GM21529 (cell line): ENCODE measurements at regions not wholly inside any gene's neighbourhood (a gene's known extent, or its start where the extent isn't known, plus 50 kb on each side); places are given as distances from the start of the nearest gene placed in this dataset.
"Not testable (repeated sequence)": the region's sequence is repeated elsewhere in the genome, so short reads cannot be mapped to it uniquely, and the experiment has no call there.

ENCODE experiments used
- ATAC-seq: cut with Tn5 transposase; IDR thresholded peaks from one replicate; pipeline ENCODE4 v1.9.1; 2021; ENCODE audit not compliant: unreplicated experiment

DNA sequence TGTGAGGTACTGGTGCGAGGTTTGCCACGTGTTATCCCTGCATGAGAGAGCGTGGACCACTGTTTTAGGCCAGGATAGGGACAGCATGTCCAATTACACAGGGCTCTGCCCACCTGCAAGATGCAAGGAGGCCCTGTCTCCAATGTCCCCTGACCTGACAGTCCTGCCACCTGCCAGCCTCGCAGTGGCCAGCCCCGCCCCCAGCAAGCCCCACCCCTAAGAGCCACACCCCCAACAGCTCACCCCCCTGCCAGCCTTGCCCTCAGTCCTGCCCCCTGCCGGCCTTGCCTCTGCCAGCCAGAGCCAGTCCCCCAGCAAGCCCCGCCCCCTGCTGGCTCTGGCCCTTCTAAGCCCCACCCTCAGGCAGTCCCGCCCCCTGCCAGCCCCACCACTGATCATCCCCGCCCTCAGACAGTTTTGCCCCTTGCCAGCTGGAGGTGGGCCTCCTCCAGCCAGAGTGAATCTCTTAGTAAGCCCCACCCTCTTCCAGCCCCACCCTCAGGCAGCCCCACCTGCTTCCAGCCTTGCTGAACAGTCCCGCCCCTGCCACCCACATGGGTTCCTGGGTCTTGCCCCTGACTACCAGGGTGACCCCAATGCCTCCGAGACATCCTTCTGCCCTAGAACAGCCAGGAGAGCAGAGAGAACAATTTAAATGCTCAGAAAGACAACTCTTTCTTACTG lies 62.3 kb upstream of the DPP6 start:
- not testable (repeated sequence) for ATAC-seq

DNA sequence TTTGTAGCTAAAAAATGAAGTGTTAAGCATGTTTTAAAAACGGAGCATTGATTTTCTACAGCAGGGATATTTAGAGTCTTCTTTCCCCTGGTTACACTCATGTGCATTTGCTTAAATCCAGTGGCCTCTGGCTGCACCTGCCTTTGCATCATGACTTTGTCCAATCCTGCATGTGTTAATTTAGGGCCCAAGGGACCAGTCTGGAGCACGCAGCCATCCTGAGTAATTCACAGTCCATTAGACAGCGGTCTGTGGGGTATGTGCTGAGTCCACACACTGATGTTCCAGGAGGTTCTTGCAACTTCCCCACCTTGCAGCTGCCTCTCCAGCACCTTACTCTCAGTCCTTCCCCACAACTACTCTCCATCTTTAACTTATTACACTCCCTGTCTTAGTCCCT lies 60.7 kb upstream of the DPP6 start:
- ATAC-seq = not testable (repeated sequence)

DNA sequence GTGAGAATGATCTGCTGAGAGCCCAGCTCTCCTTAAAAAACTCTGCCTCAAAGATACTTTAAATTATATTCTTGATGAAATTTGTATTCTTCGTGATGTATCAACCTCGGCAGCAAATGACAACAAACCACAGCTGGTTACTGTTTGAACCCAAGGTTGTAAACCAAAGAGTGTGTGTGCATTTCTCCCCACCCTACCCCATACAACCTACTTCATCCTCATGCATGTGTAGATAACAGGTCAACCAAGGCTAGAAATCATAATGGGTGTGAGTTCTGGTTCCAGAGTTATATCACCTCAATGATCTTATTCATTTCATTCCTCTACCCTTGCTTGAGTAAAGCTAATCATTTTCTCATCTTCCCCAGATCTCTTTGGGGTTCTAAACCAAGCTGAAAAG lies 58.8 kb upstream of the DPP6 start:
- not testable (repeated sequence) for ATAC-seq

DNA sequence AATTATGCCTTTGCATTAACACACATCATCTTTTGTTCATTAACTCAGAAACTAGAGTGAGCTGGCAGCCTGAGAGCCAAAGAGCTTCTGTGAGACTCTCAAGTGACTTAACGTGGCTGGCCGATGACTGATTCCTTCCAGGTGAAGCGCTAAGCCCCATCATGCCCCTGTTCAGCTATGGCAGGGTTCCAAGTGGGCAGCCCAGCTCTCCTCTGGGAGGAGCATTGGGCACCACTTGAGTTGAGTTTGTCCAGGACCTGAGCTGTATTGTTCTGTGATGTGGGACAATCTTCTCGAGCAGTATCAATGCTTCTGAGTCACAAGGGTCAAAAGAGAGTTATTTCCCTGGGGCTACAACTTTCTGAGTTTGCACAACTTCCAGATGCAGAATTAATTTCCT lies 53.3 kb upstream of the DPP6 start:
- ATAC-seq = not testable (repeated sequence)
